GM12892 (cell line): ENCODE measurements at regions not wholly inside any gene's neighbourhood (a gene's known extent, or its start where the extent isn't known, plus 50 kb on each side); places are given as distances from the start of the nearest gene placed in this dataset.
A peak's percentile ranks its signal among the peaks of the same experiment; 100 is the strongest.
"Not testable (repeated sequence)": the region's sequence is repeated elsewhere in the genome, so short reads cannot be mapped to it uniquely, and the experiment has no call there.

Experiments used
- DNase-seq: peaks from one replicate; pipeline ENCODE4 v3.0.0; 2011; ENCODE audit not compliant: insufficient read length
- FAIRE-seq: peaks from 2 replicates; lab custom pipeline; 2011; peaks lifted over from hg19 to GRCh38; lab: Jason Lieb, UNC

GRCh38 chr15:32536507-32537172 is 56.6 kb upstream of the GOLGA8N start:
- DNase-seq = not testable (repeated sequence)
- FAIRE-seq = peak; percentile 66

- not testable (repeated sequence) for DNase-seq, FAIRE-seq
Observed at GRCh38 chr15:32536057-32536493, 57.2 kb upstream of the GOLGA8N start.

GRCh38 chr15:32535150-32535898 is 57.9 kb upstream of the GOLGA8N start:
- not testable (repeated sequence) for FAIRE-seq, DNase-seq

- DNase-seq, FAIRE-seq: not testable (repeated sequence)
Observed at GRCh38 chr15:32522900-32523299, 67.5 kb upstream of the GOLGA8O start.

DNA sequence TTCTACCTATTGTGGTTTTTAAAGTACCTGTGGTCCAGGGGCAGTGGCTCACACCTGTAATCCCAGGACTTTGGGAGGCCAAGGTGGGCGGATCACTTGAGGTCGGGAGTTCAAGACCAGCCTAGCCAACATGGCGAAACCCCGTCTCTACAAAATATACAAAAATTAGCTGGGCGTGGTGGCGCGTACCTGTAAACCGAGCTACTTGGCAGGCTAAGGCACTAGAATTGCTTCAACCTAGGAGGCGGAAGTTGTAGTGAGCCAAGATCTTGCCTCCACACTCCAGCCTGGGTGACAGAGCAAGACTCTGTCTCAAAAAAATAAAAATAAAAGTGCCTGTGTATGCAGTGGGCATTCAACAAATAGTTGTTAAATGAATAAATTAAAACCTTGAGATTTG is 67.0 kb upstream of the GOLGA8O start:
- DNase-seq, FAIRE-seq: not testable (repeated sequence)

GRCh38 chr15:32518976-32519375 is 63.5 kb upstream of the GOLGA8O start:
- not testable (repeated sequence) for DNase-seq, FAIRE-seq

DNA sequence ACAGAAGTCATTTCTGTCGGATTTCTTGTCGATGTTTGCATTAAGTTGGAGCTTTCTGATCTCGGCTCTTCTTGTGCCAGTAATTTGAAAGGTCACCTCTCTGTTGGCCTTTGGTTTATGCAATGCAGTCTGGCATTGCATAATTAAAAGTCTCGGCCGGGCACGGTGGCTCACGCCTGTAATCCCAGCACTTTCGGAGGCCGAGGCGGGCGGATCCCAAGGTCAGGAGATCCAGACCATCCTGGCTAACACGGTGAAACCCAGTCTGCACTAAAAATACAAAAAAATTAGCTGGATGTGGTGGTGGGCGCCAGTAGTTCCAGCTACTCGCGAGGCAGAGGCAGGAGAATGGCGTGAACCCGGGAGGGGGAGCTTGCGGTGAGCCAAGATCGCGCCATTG is 62.6 kb upstream of the GOLGA8O start:
- FAIRE-seq, DNase-seq: not testable (repeated sequence)

- not testable (repeated sequence) for FAIRE-seq, DNase-seq
Observed at GRCh38 chr15:32516954-32517353, 61.5 kb upstream of the GOLGA8O start.

DNA sequence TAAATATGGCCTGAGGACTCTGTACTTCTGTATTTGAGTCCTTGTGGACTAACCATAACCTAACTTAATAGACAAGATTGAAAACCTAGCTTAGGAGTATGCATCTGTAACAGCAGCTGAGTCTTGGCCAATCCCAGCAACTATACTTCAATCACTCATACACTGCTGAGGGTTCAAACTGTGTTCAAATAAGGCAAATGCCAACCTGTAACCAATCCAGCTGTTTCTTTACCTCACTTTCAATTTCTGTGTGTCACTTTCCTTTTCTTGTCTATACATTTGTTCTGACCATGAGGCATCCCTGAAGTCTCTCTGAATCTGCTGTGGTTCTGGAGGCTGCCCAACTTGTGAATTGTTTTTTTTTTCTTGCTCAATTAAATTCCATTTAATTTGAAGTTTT is 57.9 kb upstream of the GOLGA8O start:
- not testable (repeated sequence) for DNase-seq, FAIRE-seq

- FAIRE-seq = not testable (repeated sequence)
Observed at GRCh38 chr15:32510027-32510426, 54.6 kb upstream of the GOLGA8O start.

DNA sequence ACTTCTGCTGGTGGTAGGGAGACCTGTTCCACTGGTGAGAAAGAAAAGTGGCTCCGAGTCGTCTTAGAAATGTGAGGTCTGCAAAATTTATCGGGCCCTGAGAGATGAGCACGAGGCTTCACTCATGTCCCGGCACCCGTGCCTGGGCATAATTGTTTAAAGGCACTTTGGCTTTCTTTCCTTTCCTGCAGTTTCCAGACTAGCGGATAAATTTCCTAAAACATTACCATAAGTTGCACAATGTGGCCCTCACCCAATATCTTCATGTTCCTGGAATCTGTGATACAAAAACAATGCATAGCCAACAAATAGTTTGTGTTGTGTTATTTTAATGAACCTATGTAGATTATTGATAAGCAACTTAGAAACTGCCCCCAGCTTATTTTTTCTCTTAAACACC is 52.6 kb upstream of the GOLGA8O start:
- not testable (repeated sequence) for DNase-seq
- peak; percentile 30 for FAIRE-seq

More at GRCh38 chr15:32510027-32510426, 54.6 kb upstream of the GOLGA8O start:
- not testable (repeated sequence) for DNase-seq

DNA sequence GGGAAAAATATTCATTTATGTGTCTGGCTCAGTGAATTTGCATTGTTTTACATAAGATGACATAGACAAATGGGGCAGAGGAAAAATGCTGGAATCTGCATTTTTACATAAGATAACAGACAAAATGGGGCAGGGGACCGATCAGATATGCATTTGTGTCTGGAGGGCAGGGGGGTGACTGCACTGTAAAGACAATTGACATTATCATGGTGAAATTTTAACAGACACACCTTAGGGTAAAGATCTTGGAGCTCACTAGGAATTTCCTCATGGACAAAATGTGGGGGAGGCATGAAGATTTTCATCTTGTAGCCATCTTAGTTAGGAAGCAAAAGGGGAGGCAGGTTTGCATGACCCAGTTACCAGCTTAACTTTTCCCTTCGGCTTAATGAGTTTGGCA is 51.4 kb upstream of the GOLGA8O start:
- not testable (repeated sequence) for DNase-seq, FAIRE-seq

DNA sequence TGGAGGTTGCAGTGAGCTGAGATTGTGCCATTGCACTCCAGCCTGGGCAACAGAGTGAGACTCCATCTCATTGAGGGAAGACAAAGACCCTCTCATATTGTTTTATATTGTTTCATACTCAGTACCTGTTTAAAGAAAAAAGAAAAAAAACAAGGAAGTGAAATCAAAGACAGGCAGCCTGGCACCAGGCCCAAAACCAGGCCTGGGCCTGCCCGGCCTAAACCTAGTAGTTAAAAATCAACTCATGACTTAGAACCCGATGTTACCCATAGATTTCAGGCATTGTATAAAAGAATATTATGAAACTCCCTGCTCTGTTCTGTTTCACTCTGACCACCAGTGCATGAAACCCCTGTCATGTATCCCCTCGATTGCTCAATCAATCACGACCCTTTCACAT is 50.2 kb upstream of the GOLGA8O start:
- not testable (repeated sequence) for DNase-seq, FAIRE-seq
